ENCODE measurements at regions not wholly inside any gene's neighbourhood (a gene's known extent, or its start where the extent isn't known, plus 50 kb on each side); places are given as distances from the start of the nearest gene placed in this dataset.

GRCh38 chr15:93980261-93980911 lies 251.0 kb upstream of the MCTP2 start:
- no peak for TF ChIP-seq POLR2A (IDR thresholded peaks at IDR 0.05; ENCODE audit: low read length)
- TF ChIP-seq GATA1 (IDR thresholded peaks at IDR 0.05; ENCODE audit: low read depth, low read length): no peak

Data from erythroblast (primary cell).